ENCODE measurements at regions not wholly inside any gene's neighbourhood (a gene's known extent, or its start where the extent isn't known, plus 50 kb on each side); places are given as distances from the start of the nearest gene placed in this dataset.

- TF ChIP-seq POLR2A (IDR thresholded peaks at IDR 0.05) (no peak), CTCF (IDR thresholded peaks at IDR 0.05) (no peak), POLR2AphosphoS5 (IDR thresholded peaks at IDR 0.05) (no peak)
These were observed 135.5 kb upstream of the CCND2 start for GRCh38 chr12:4138051-4138450.
